GOT3 (cell line): ENCODE measurements at regions not wholly inside any gene's neighbourhood (a gene's known extent, or its start where the extent isn't known, plus 50 kb on each side); places are given as distances from the start of the nearest gene placed in this dataset.
"Not testable (repeated sequence)": the region's sequence is repeated elsewhere in the genome, so short reads cannot be mapped to it uniquely, and the experiment has no call there.

Experiments
- DNase-seq: peaks from one replicate; lab custom pipeline; 2025; ENCODE audit warnings: mixed read lengths; lab: John Stamatoyannopoulos, UW

GRCh38 chr6:121548131-121548530 lies 112.7 kb downstream of the GJA1 start:
- no peak for DNase-seq

- no peak for DNase-seq
These were observed 114.3 kb downstream of the GJA1 start for GRCh38 chr6:121549736-121550135.

GRCh38 chr6:121550491-121551010 lies 115.1 kb downstream of the GJA1 start:
- no peak for DNase-seq

- no peak for DNase-seq
These were observed 119.8 kb downstream of the GJA1 start for GRCh38 chr6:121555201-121555600.

- DNase-seq = not testable (repeated sequence)
These were observed 120.7 kb downstream of the GJA1 start for GRCh38 chr6:121556149-121556548.

- DNase-seq = no peak
These were observed 121.9 kb downstream of the GJA1 start for GRCh38 chr6:121557146-121557940.

- DNase-seq = no peak
These were observed 124.3 kb downstream of the GJA1 start for GRCh38 chr6:121559611-121560269.

GRCh38 chr6:121560476-121560875 lies 125.0 kb downstream of the GJA1 start:
- DNase-seq = no peak

- DNase-seq = no peak
These were observed 127.8 kb downstream of the GJA1 start for GRCh38 chr6:121563286-121563685.

GRCh38 chr6:121564529-121564928 lies 129.1 kb downstream of the GJA1 start:
- DNase-seq = not testable (repeated sequence)

GRCh38 chr6:121571455-121571854 lies 136.0 kb downstream of the GJA1 start:
- no peak for DNase-seq

- DNase-seq = no peak
These were observed 138.0 kb downstream of the GJA1 start for GRCh38 chr6:121573481-121573880.

- DNase-seq = no peak
These were observed 142.8 kb downstream of the GJA1 start for GRCh38 chr6:121578216-121578615.

GRCh38 chr6:121579478-121579877 lies 144.0 kb downstream of the GJA1 start:
- DNase-seq = no peak

GRCh38 chr6:121581327-121581726 lies 145.9 kb downstream of the GJA1 start:
- DNase-seq = no peak

GRCh38 chr6:121582262-121582661 lies 146.8 kb downstream of the GJA1 start:
- no peak for DNase-seq

- DNase-seq = no peak
These were observed 149.3 kb downstream of the GJA1 start for GRCh38 chr6:121584586-121585369.

- DNase-seq = no peak
These were observed 155.0 kb downstream of the GJA1 start for GRCh38 chr6:121590438-121590837.

- DNase-seq = no peak
These were observed 155.5 kb downstream of the GJA1 start for GRCh38 chr6:121590916-121591315.

- DNase-seq = no peak
These were observed 157.0 kb downstream of the GJA1 start for GRCh38 chr6:121592261-121592935.

- DNase-seq = no peak
These were observed 157.7 kb downstream of the GJA1 start for GRCh38 chr6:121593011-121593641.
